ENCODE measurements at regions not wholly inside any gene's neighbourhood (a gene's known extent, or its start where the extent isn't known, plus 50 kb on each side); places are given as distances from the start of the nearest gene placed in this dataset.

DNA sequence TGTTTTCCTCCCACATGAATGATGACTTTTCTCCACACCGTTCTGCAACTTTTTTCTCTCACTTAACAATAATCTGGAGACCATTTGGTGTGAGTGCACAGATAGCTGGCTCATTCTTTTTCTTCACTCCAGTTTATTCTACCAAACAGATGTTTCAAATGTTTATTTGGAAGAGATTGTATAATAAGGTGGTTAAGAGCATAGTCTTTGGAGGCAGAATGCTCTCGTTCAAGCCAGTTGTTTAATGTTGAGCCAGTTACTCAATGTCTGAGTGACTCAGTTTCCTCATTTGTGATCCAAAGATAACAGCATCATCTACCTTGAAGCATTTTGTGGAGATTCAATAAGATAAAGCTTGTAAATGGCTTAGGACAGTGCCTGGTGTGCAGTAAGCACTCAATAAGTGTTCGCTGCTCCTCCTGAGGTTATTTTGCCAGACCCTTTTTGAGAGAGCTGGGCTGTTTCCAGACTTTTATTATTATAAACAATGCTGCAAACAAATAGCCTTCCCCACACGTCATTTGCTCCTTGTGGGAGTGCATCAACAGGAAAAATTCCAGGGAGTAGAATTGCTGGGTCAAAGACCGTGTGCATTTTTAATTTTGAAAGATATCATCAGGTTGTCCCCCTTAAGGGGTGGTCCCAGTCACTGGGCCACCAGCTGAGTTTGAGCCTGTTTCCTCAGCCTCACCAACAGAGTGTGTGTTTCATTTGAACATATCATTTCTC lies 70.6 kb downstream of the VEGFA start:
- TF ChIP-seq FOXP2 (optimal IDR thresholded peaks at IDR 0.05; ENCODE audit: borderline replicate concordance, extremely low read depth, extremely low read length, insufficient read depth) (no peak), SIN3A (IDR thresholded peaks at IDR 0.05; ENCODE audit: borderline replicate concordance, insufficient read depth, low read length) (no peak), POLR2AphosphoS5 (IDR thresholded peaks at IDR 0.05; ENCODE audit: low read depth, low read length) (no peak), TAF1 (IDR thresholded peaks at IDR 0.05; ENCODE audit: borderline replicate concordance, insufficient read depth, low read length) (no peak)
- TF ChIP-seq, protein P1, sequence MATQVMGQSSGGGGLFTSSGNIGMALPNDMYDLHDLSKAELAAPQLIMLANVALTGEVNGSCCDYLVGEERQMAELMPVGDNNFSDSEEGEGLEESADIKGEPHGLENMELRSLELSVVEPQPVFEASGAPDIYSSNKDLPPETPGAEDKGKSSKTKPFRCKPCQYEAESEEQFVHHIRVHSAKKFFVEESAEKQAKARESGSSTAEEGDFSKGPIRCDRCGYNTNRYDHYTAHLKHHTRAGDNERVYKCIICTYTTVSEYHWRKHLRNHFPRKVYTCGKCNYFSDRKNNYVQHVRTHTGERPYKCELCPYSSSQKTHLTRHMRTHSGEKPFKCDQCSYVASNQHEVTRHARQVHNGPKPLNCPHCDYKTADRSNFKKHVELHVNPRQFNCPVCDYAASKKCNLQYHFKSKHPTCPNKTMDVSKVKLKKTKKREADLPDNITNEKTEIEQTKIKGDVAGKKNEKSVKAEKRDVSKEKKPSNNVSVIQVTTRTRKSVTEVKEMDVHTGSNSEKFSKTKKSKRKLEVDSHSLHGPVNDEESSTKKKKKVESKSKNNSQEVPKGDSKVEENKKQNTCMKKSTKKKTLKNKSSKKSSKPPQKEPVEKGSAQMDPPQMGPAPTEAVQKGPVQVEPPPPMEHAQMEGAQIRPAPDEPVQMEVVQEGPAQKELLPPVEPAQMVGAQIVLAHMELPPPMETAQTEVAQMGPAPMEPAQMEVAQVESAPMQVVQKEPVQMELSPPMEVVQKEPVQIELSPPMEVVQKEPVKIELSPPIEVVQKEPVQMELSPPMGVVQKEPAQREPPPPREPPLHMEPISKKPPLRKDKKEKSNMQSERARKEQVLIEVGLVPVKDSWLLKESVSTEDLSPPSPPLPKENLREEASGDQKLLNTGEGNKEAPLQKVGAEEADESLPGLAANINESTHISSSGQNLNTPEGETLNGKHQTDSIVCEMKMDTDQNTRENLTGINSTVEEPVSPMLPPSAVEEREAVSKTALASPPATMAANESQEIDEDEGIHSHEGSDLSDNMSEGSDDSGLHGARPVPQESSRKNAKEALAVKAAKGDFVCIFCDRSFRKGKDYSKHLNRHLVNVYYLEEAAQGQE (IDR thresholded peaks at IDR 0.05; ENCODE audit: insufficient read depth in 1 of 2, low read depth in 2 of 2, low read length in 2 of 2), result no peak

DNA sequence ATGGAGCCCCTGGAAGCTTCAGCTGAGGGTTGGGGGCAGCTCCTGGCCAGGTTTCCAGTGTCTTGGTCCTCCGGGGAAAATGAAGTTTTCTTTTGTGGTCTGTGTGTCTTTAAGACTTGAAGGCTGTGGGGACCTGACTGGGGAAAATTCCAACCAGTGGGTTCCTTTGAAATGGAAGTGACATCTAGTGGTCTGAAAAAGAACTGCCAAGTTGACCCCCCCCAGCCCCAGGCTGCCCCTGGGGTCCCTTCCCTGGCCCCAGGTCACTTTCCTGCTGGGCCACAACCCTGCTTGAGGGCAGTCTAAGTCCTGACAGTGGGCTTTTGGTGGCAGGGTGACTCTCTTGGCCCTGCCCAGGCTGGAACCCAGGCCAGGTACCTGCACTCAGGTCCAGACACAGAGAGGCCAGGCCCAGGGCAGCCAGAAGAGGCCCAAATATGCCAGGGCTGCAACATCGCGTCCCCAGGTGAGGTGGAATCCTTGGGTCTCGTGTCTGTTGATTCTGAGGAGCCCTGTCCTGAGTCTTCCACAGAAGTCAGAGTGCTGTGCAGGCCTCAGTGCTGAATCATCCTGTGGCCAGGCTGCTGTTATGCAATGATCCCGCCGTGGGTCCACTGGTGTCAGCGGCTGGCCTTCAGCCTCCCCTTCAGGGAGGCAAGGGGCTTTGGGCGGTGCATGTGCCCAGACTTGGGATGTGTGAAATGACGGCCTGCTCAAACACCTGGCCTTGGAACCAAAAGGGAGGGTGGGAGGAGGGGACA lies 68.4 kb downstream of the VEGFA start:
- TF ChIP-seq POLR2AphosphoS5 (IDR thresholded peaks at IDR 0.05; ENCODE audit: low read depth, low read length), result no peak
- TF ChIP-seq FOXP2 (optimal IDR thresholded peaks at IDR 0.05; ENCODE audit: borderline replicate concordance, extremely low read depth, extremely low read length, insufficient read depth), result no peak
- no peak for TF ChIP-seq TAF1 (IDR thresholded peaks at IDR 0.05; ENCODE audit: borderline replicate concordance, insufficient read depth, low read length)
- no peak for TF ChIP-seq SIN3A (IDR thresholded peaks at IDR 0.05; ENCODE audit: borderline replicate concordance, insufficient read depth, low read length)
- TF ChIP-seq, protein P1 (IDR thresholded peaks at IDR 0.05; ENCODE audit: insufficient read depth in 1 of 2, low read depth in 2 of 2, low read length in 2 of 2), result no peak

GRCh38 chr6:43837507-43837906 lies 67.5 kb downstream of the VEGFA start:
- TF ChIP-seq SIN3A (IDR thresholded peaks at IDR 0.05; ENCODE audit: borderline replicate concordance, insufficient read depth, low read length) (no peak), FOXP2 (optimal IDR thresholded peaks at IDR 0.05; ENCODE audit: borderline replicate concordance, extremely low read depth, extremely low read length, insufficient read depth) (no peak), POLR2AphosphoS5 (IDR thresholded peaks at IDR 0.05; ENCODE audit: low read depth, low read length) (no peak), TAF1 (IDR thresholded peaks at IDR 0.05; ENCODE audit: borderline replicate concordance, insufficient read depth, low read length) (no peak)
- TF ChIP-seq, protein P1 (IDR thresholded peaks at IDR 0.05; ENCODE audit: insufficient read depth in 1 of 2, low read depth in 2 of 2, low read length in 2 of 2), result no peak

- no peak for TF ChIP-seq FOXP2 (optimal IDR thresholded peaks at IDR 0.05; ENCODE audit: borderline replicate concordance, extremely low read depth, extremely low read length, insufficient read depth)
- no peak for TF ChIP-seq SIN3A (IDR thresholded peaks at IDR 0.05; ENCODE audit: borderline replicate concordance, insufficient read depth, low read length)
- TF ChIP-seq, protein P1 (IDR thresholded peaks at IDR 0.05; ENCODE audit: insufficient read depth in 1 of 2, low read depth in 2 of 2, low read length in 2 of 2), result no peak
- no peak for TF ChIP-seq TAF1 (IDR thresholded peaks at IDR 0.05; ENCODE audit: borderline replicate concordance, insufficient read depth, low read length)
- TF ChIP-seq POLR2AphosphoS5 (IDR thresholded peaks at IDR 0.05; ENCODE audit: low read depth, low read length), result no peak
These were observed 66.7 kb downstream of the VEGFA start for GRCh38 chr6:43836507-43837240.

All from PFSK-1 (cell line).